Left lung (tissue), 4 donors: ENCODE measurements at regions not wholly inside any gene's neighbourhood (a gene's known extent, or its start where the extent isn't known, plus 50 kb on each side); places are given as distances from the start of the nearest gene placed in this dataset.
A peak's percentile ranks its signal among the peaks of the same experiment; 100 is the strongest.

ENCODE experiments used
- ATAC-seq: fragments of 200-7000 bp; cut with Tn5 transposase; one replicate; pipeline ENCODE4 v1.9.1; 2020; ENCODE audit warnings: moderate library complexity
- DNase-seq, 4 donors: peaks; one replicate each; pipeline ENCODE4 v3.0.0-alpha.2; 2013 to 2020
- H3K27ac ChIP-seq, 2 donors: fragments of 200-600 bp; sonication (generic) in 1 of 2; one replicate each; pipeline versions ENCODE4 v1.5.0 to v1.8.0; 2020 to 2021
- H3K27me3 ChIP-seq, 2 donors: fragments of 200-600 bp; sonication (generic) in 1 of 2; one replicate each; pipeline versions ENCODE4 v1.5.0 to v1.8.0; 2020 to 2021
- H3K36me3 ChIP-seq, 2 donors: fragments of 200-600 bp; sonication (generic) in 1 of 2; one replicate each; pipeline versions ENCODE4 v1.5.0 to v1.8.0; 2020 to 2021
- H3K4me1 ChIP-seq, 2 donors: fragments of 200-600 bp; one replicate each; pipeline ENCODE4 v1.8.0; 2021
- H3K4me3 ChIP-seq, 2 donors: fragments of 200-600 bp; sonication (generic) in 1 of 2; one replicate each; pipeline versions ENCODE4 v1.5.0 to v1.8.0; 2020 to 2021; ENCODE audit warnings: mild to moderate bottlenecking in 1 of 2
- H3K9me3 ChIP-seq, 2 donors: fragments of 200-600 bp; sonication (generic) in 1 of 2; one replicate each; pipeline versions ENCODE4 v1.5.0 to v1.8.0; 2020 to 2021
- CTCF ChIP-seq, 2 donors: fragments of 200-600 bp; sonication (generic) in 1 of 2; IDR thresholded peaks; one replicate each; pipeline versions ENCODE4 v1.5.0 to v1.8.0; 2021; ENCODE audit warnings: antibody characterized with exemption in 2 of 2
- intact Hi-C, 2 donors: fragments of 100-400 bp; cut with DNase I; formaldehyde crosslinking; loops; one replicate each; pipeline versions ENCODE4 v1.11.2 to v1.14.2; 2022
- donor health status: DM: no; HTN: yes; CAD: no.
- donor health status: DM: no; HTN: no; CAD: no.

DNA sequence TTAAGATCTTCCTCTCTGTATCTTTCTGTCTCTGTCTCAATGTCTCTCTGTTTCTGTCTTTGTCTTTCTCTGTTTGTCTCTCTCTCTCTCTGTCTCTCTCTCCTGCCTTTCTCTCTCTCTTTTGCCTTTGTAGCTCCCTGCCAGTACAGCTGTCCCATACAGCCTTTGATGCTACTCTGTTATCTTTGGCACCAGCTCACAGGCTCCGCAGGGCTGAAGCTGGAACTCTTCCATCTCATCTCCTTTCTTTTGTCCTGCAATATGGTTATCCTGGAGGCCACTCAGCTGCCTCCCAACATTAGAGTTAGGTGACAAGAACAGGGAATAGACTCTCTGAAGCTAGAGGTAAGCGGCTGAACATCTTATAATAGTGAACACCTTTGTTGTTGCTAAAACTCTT is 354.3 kb upstream of the NEGR1 start:
- no peak for TF ChIP-seq CTCF (IDR thresholded peaks at IDR 0.05)
- DNase-seq (no peak), ATAC-seq (no peak)
- intact Hi-C loops, result no loop called here
- Histone ChIP-seq H3K9me3 (no peaks in the 10 kb centered on the region), H3K4me1 (peaks cover 0 to 13% of the 10 kb centered on the region in 2 donors), H3K27me3 (no peaks in the 10 kb centered on the region), H3K4me3 (no peak overlapping the region), H3K27ac (no peak overlapping the region), H3K36me3 (no peaks in the 10 kb centered on the region)

GRCh38 chr1:72635719-72636118 is 353.4 kb upstream of the NEGR1 start:
- Histone ChIP-seq H3K9me3 (no peaks in the 10 kb centered on the region), H3K4me1 (peaks cover 0 to 13% of the 10 kb centered on the region in 2 donors), H3K27me3 (no peaks in the 10 kb centered on the region), H3K4me3 (no peak overlapping the region), H3K36me3 (no peaks in the 10 kb centered on the region), H3K27ac (no peak overlapping the region)
- DNase-seq (no peak), ATAC-seq (no peak)
- intact Hi-C loops, result no loop called here
- no peak for TF ChIP-seq CTCF (IDR thresholded peaks at IDR 0.05)

DNA sequence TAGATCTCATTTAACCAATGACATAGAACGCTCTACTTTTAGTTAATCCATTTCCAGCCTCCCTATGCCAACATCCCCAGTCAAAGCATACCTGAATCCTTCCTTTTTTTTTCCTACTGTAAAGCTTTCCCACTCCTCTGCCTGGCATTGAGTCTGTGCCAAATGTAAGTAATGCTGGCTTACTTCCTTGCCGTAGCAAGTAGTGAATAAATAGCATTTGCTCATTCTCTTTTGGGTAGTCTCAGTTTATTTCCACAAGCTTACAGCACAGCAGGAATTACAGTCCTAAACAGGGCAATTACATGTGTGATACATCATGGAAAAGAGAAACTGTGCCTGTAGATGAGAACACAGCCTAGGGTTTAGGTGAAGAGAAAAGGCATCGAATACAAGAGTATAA is 352.6 kb upstream of the NEGR1 start:
- ATAC-seq (no peak), DNase-seq (no peak)
- no peak for TF ChIP-seq CTCF (IDR thresholded peaks at IDR 0.05)
- Histone ChIP-seq H3K27ac (no peak overlapping the region), H3K9me3 (no peaks in the 10 kb centered on the region), H3K27me3 (no peaks in the 10 kb centered on the region), H3K4me1 (peaks cover 0 to 13% of the 10 kb centered on the region in 2 donors), H3K36me3 (no peaks in the 10 kb centered on the region), H3K4me3 (no peak overlapping the region)
- intact Hi-C loops, result no loop called here

DNA sequence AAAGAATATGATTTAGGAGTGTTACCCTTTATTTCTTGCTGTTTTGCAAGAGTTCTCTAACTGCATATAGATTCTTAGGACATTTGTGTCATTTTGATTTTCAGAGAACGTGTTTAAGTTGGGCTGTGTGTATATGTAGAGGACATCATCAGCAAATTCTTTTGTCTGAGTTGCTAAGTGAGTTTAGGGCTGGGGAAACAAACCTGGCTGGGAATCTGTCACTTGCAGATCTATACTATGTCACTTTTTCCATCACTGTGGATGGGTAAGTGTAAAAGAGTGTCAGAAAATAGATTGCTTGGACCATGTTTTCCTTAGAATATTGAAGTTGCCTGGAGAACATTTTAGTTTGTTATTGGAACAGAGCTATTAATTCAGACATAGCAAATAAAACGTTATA is 349.1 kb upstream of the NEGR1 start:
- no peak for DNase-seq
- H3K4me1 ChIP-seq, result peaks cover 0 to 11% of the 10 kb centered on the region in 2 donors
- no peaks in the 10 kb centered on the region for H3K9me3 ChIP-seq
- TF ChIP-seq CTCF (IDR thresholded peaks at IDR 0.05), result no peak
- H3K27me3 ChIP-seq, result no peaks in the 10 kb centered on the region
- no peaks in the 10 kb centered on the region for H3K36me3 ChIP-seq
- intact Hi-C loops, result no loop called here
- H3K27ac ChIP-seq, result no peak overlapping the region
- ATAC-seq, result no peak
- H3K4me3 ChIP-seq, result no peak overlapping the region

DNA sequence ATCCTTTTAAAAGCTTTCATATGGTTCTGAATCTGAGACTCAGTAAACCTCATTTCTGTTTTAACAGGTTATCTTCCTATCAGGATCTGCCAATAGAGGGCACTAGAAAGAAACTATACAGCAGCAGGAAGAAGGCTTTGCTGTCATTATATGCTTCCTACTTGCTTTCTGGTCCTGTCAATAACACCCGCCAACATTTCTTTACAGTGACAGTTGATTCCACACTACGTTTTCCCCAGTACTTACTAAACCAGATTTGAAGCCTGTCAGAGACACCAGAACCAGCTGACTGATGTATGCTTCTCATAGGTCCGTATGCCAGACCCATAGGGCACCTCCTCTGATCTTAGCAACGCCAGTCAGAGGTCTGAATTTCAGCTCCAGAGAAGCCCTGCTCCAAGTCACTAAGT is 341.0 kb upstream of the NEGR1 start:
- H3K27me3 ChIP-seq, result no peaks in the 10 kb centered on the region
- H3K27ac ChIP-seq, result no peak overlapping the region
- no peak overlapping the region for H3K4me3 ChIP-seq
- H3K9me3 ChIP-seq, result no peaks in the 10 kb centered on the region
- peak in 2 of 4 donors; percentile 39 to 42 for DNase-seq
- intact Hi-C loops, result no loop called here
- no peaks in the 10 kb centered on the region for H3K4me1 ChIP-seq
- H3K36me3 ChIP-seq, result no peaks in the 10 kb centered on the region
- ATAC-seq, result peak; percentile 89
- TF ChIP-seq CTCF (IDR thresholded peaks at IDR 0.05), result peak; percentile 27 to 30
